HL-60 (cell line): ENCODE measurements at regions not wholly inside any gene's neighbourhood (a gene's known extent, or its start where the extent isn't known, plus 50 kb on each side); places are given as distances from the start of the nearest gene placed in this dataset.

Experiments used
- DNase-seq, 2 experiments: peaks; one replicate each; pipeline ENCODE4 v3.0.0-alpha.2; 2010 to 2020; ENCODE audit warnings: low read depth in 1 of 2, low spot score in 1 of 2
- H3K27ac ChIP-seq: fragments of 250-450 bp; sonication (Bioruptor Pico); replicated peaks from 2 replicates; pipeline ENCODE4 v1.5.1; 2020; ENCODE audit warnings: mild to moderate bottlenecking, moderate library complexity
- H3K27me3 ChIP-seq: fragments of 250-450 bp; sonication (Bioruptor Pico); 2 replicates; pipeline ENCODE4 v1.5.1; 2021; ENCODE audit warnings: mild to moderate bottlenecking, moderate library complexity; ENCODE audit not compliant: insufficient read depth, poor library complexity, severe bottlenecking
- H3K4me3 ChIP-seq: replicated peaks from 2 replicates; pipeline ENCODE4 v1.5.1; 2011; ENCODE audit warnings: mild to moderate bottlenecking, control low read depth, low read length; ENCODE audit not compliant: insufficient read depth
- GABPA ChIP-seq: IDR thresholded peaks from 2 replicates; pipeline ENCODE4 v1.6.1; 2012; ENCODE audit warnings: low read depth
- POLR2AphosphoS5 ChIP-seq: IDR thresholded peaks from 2 replicates; pipeline ENCODE4 v1.6.1; 2012; ENCODE audit warnings: low read depth
- SPI1 ChIP-seq: IDR thresholded peaks from 2 replicates; pipeline ENCODE4 v1.6.1; 2012; ENCODE audit warnings: low read depth, mild to moderate bottlenecking, borderline replicate concordance
- TF ChIP-seq, protein P1 (sequence below): IDR thresholded peaks from 2 replicates; pipeline ENCODE4 v1.6.1; 2012; ENCODE audit warnings: low read depth; ENCODE audit not compliant: insufficient replicate concordance
- TF ChIP-seq, protein P2 (sequence below): IDR thresholded peaks from one replicate; pipeline ENCODE4 v1.5.1; 2011; ENCODE audit warnings: low read length, control low read depth, inconsistent platforms; ENCODE audit not compliant: insufficient read depth

DNA sequence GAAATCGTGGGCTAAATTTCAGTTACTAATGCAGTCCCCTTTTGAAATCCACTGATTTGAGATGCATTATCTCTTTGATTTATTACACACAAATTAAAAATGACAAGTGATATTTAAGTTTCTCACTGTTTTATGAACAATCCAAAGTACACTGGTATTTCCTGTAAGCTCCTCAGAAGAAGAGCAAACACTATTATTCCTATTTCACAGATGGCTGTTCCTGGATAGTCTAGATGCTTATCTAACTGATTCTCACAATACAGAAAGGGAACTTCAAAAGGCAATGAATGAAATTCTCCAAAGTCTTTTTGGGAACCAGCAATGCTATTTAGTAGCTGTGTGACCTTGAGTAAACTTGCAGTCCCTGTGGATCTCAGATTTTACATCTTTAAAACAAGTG, 404.7 kb upstream of the DAB2 start:
- Histone ChIP-seq H3K27me3 (no peaks in the 10 kb centered on the region), H3K4me3 (no peak overlapping the region), H3K27ac (no peak overlapping the region)
- no peak for DNase-seq
- TF ChIP-seq SPI1 (no peak), POLR2AphosphoS5 (no peak), GABPA (no peak)
- TF ChIP-seq, protein P1, sequence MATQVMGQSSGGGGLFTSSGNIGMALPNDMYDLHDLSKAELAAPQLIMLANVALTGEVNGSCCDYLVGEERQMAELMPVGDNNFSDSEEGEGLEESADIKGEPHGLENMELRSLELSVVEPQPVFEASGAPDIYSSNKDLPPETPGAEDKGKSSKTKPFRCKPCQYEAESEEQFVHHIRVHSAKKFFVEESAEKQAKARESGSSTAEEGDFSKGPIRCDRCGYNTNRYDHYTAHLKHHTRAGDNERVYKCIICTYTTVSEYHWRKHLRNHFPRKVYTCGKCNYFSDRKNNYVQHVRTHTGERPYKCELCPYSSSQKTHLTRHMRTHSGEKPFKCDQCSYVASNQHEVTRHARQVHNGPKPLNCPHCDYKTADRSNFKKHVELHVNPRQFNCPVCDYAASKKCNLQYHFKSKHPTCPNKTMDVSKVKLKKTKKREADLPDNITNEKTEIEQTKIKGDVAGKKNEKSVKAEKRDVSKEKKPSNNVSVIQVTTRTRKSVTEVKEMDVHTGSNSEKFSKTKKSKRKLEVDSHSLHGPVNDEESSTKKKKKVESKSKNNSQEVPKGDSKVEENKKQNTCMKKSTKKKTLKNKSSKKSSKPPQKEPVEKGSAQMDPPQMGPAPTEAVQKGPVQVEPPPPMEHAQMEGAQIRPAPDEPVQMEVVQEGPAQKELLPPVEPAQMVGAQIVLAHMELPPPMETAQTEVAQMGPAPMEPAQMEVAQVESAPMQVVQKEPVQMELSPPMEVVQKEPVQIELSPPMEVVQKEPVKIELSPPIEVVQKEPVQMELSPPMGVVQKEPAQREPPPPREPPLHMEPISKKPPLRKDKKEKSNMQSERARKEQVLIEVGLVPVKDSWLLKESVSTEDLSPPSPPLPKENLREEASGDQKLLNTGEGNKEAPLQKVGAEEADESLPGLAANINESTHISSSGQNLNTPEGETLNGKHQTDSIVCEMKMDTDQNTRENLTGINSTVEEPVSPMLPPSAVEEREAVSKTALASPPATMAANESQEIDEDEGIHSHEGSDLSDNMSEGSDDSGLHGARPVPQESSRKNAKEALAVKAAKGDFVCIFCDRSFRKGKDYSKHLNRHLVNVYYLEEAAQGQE = no peak
- TF ChIP-seq, protein P2, sequence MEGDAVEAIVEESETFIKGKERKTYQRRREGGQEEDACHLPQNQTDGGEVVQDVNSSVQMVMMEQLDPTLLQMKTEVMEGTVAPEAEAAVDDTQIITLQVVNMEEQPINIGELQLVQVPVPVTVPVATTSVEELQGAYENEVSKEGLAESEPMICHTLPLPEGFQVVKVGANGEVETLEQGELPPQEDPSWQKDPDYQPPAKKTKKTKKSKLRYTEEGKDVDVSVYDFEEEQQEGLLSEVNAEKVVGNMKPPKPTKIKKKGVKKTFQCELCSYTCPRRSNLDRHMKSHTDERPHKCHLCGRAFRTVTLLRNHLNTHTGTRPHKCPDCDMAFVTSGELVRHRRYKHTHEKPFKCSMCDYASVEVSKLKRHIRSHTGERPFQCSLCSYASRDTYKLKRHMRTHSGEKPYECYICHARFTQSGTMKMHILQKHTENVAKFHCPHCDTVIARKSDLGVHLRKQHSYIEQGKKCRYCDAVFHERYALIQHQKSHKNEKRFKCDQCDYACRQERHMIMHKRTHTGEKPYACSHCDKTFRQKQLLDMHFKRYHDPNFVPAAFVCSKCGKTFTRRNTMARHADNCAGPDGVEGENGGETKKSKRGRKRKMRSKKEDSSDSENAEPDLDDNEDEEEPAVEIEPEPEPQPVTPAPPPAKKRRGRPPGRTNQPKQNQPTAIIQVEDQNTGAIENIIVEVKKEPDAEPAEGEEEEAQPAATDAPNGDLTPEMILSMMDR = no peak

DNA sequence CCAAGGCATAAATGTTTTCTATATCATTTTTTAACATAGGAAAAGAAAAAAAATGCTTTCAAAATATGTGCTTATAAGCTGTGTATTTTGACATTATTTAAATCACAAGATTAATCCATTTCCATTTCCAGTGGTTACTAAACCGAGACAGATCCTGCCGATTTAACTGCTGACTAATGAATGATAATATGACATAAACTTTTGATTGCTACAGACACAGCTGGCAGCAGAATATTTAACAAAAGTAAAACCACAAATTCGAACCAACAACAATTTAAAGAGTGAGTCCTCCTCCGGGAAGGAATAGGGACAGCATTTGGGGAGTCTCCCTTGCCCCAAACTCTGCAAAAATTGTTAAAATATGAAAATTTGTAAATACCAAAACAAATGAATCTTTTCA, 401.3 kb upstream of the DAB2 start:
- Histone ChIP-seq H3K27me3 (no peaks in the 10 kb centered on the region), H3K4me3 (no peak overlapping the region), H3K27ac (no peak overlapping the region)
- no peak for DNase-seq
- TF ChIP-seq POLR2AphosphoS5 = no peak

DNA sequence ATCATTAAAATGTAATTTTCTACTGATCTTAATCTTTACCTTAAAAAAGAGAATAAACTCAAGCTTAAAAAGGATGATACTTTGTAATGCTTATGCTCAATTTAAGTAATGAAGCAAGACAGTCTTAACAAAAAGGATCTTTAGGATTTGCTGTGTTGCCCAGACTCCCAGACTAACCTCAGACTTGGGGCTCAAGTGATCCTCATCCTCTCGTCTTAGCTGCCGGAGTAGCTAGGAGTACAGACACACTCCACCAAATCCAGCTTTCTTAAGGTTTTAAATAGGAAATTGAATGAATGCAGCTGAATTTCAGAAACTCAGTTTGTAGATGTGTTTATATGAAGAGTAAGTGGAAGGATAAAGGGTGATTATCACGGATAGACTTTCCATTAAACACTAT, 400.5 kb upstream of the DAB2 start:
- Histone ChIP-seq H3K4me3 (no peak overlapping the region), H3K27me3 (no peaks in the 10 kb centered on the region), H3K27ac (no peak overlapping the region)
- no peak for TF ChIP-seq POLR2AphosphoS5
- TF ChIP-seq SPI1 = no peak
- TF ChIP-seq GABPA = no peak
- TF ChIP-seq, protein P1 = no peak
- TF ChIP-seq, protein P2 = no peak
- DNase-seq = no peak

DNA sequence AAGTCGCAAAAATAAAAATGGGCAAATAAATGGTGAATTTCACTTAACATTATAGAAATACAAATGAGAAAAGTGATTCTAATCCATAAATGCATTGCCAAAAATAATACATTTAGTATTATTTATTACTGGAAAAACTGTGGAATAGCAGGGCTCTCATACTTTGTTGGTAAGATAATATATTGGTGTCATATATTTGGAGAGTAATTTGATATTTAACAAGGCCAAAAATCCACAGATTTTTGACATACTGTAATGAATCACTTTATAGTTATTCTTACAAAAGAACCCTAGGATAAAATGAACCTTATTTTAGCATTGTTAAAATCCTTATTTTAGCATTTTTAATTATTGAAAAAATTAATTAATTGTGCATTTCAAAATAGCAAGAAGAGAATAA, 397.2 kb upstream of the DAB2 start:
- Histone ChIP-seq H3K27ac (no peak overlapping the region), H3K4me3 (no peak overlapping the region), H3K27me3 (no peaks in the 10 kb centered on the region)
- DNase-seq = no peak
- no peak for TF ChIP-seq GABPA
- TF ChIP-seq, protein P2 = no peak
- TF ChIP-seq POLR2AphosphoS5 = no peak
- no peak for TF ChIP-seq SPI1
- TF ChIP-seq, protein P1 = no peak
